GM23338 (cell line): ENCODE measurements at regions not wholly inside any gene's neighbourhood (a gene's known extent, or its start where the extent isn't known, plus 50 kb on each side); places are given as distances from the start of the nearest gene placed in this dataset.

Experiments
- ATAC-seq: fragments of 200-7000 bp; cut with Tn5 transposase; 3 replicates; pipeline ENCODE4 v1.9.1; 2020
- DNase-seq: peaks from one replicate; pipeline ENCODE4 v3.0.0-alpha.2; 2015; ENCODE audit warnings: low spot score
- H2AFZ ChIP-seq: fragments of 200-600 bp; sonication (generic); 2 replicates; pipeline ENCODE4 v1.8.0; 2016; ENCODE audit warnings: antibody characterized with exemption, mild to moderate bottlenecking, moderate library complexity
- H3F3A ChIP-seq: fragments of 200-600 bp; sonication (generic); replicated peaks from 2 replicates; pipeline ENCODE4 v1.8.0; 2017; ENCODE audit warnings: antibody characterized with exemption, mixed run types, low read depth
- H3K27ac ChIP-seq: fragments of 200-600 bp; sonication (generic); 2 replicates; pipeline ENCODE4 v1.6.1; 2016; ENCODE audit warnings: low read depth
- H3K27me3 ChIP-seq: fragments of 200-600 bp; sonication (generic); 2 replicates; pipeline ENCODE4 v1.8.0; 2016; ENCODE audit warnings: mild to moderate bottlenecking, mixed run types, moderate library complexity; ENCODE audit not compliant: insufficient read depth
- H3K36me3 ChIP-seq: fragments of 200-600 bp; sonication (generic); 2 replicates; pipeline ENCODE4 v1.8.0; 2016; ENCODE audit warnings: mild to moderate bottlenecking; ENCODE audit not compliant: insufficient read depth
- H3K4me1 ChIP-seq: fragments of 200-600 bp; sonication (generic); 2 replicates; pipeline ENCODE4 v1.8.0; 2016; ENCODE audit warnings: mild to moderate bottlenecking, moderate library complexity; ENCODE audit not compliant: insufficient read depth
- H3K4me2 ChIP-seq: fragments of 200-600 bp; sonication (generic); 2 replicates; pipeline ENCODE4 v1.7.1; 2017; ENCODE audit warnings: mixed run types
- H3K4me3 ChIP-seq: fragments of 200-600 bp; sonication (generic); 2 replicates; pipeline ENCODE4 v1.6.1; 2016; ENCODE audit warnings: mixed run types
- H3K79me2 ChIP-seq: fragments of 200-600 bp; sonication (generic); replicated peaks from 2 replicates; pipeline ENCODE4 v1.8.0; 2017; ENCODE audit warnings: mild to moderate bottlenecking; ENCODE audit not compliant: insufficient read depth
- H3K9me2 ChIP-seq: fragments of 200-600 bp; sonication (generic); 2 replicates; pipeline ENCODE4 v1.8.0; 2017; ENCODE audit not compliant: insufficient read depth
- H4K20me1 ChIP-seq: fragments of 200-600 bp; sonication (generic); replicated peaks from 2 replicates; pipeline ENCODE4 v1.8.0; 2017; ENCODE audit warnings: mild to moderate bottlenecking; ENCODE audit not compliant: insufficient read depth
- H3K27ac Mint-ChIP-seq: 2 replicates; pipeline ENCODE4 v1.8.0; 2020; ENCODE audit warnings: inconsistent platforms, mild to moderate bottlenecking, moderate library complexity, mixed read lengths
- H3K27me3 Mint-ChIP-seq: 3 replicates; pipeline ENCODE4 v1.8.0; 2022; ENCODE audit warnings: low read depth, mild to moderate bottlenecking, moderate library complexity, mixed read lengths, inconsistent platforms; ENCODE audit not compliant: insufficient read depth, poor library complexity
- H3K36me3 Mint-ChIP-seq: 3 replicates; pipeline ENCODE4 v1.8.0; 2021; ENCODE audit warnings: low read depth, mild to moderate bottlenecking, inconsistent platforms, moderate library complexity, mixed read lengths
- H3K4me1 Mint-ChIP-seq: 3 replicates; pipeline ENCODE4 v1.8.0; 2020; ENCODE audit warnings: mild to moderate bottlenecking, inconsistent platforms, mixed read lengths
- H3K4me3 Mint-ChIP-seq: 3 replicates; pipeline ENCODE4 v1.8.0; 2021; ENCODE audit warnings: moderate library complexity, mild to moderate bottlenecking, inconsistent platforms, mixed read lengths
- H3K9me3 Mint-ChIP-seq: 3 replicates; pipeline ENCODE4 v1.8.0; 2020; ENCODE audit warnings: moderate library complexity, mild to moderate bottlenecking, inconsistent platforms, mixed read lengths
- CREB1 ChIP-seq: fragments of 250-450 bp; sonication (Bioruptor Pico); IDR thresholded peaks from 2 replicates; pipeline ENCODE4 v1.5.0; 2020; ENCODE audit warnings: low read depth, mild to moderate bottlenecking, moderate library complexity
- EZH2phosphoT487 ChIP-seq: fragments of 200-600 bp; sonication (generic); IDR thresholded peaks from one replicate; pipeline ENCODE4 v1.8.1; 2018; ENCODE audit warnings: antibody characterized with exemption; ENCODE audit not compliant: unreplicated experiment
- NANOG ChIP-seq: IDR thresholded peaks from 2 replicates; pipeline ENCODE4 v1.6.1; 2016; ENCODE audit warnings: antibody characterized with exemption, borderline replicate concordance
- STAT1 ChIP-seq: IDR thresholded peaks from one replicate; pipeline ENCODE4 v1.6.1; 2016; ENCODE audit warnings: antibody characterized with exemption; ENCODE audit not compliant: unreplicated experiment
- ZNF114 ChIP-seq: fragments of 250-450 bp; sonication (Bioruptor Pico); IDR thresholded peaks from 2 replicates; pipeline ENCODE4 v1.5.0; 2020; ENCODE audit warnings: mild to moderate bottlenecking, moderate library complexity
- ZNF331 ChIP-seq: fragments of 250-450 bp; sonication (Bioruptor Pico); IDR thresholded peaks from 2 replicates; pipeline ENCODE4 v1.5.0; 2020; ENCODE audit warnings: low read depth, mild to moderate bottlenecking, moderate library complexity
- ZNF462 ChIP-seq: fragments of 250-450 bp; sonication (Bioruptor Pico); IDR thresholded peaks from 2 replicates; pipeline ENCODE4 v1.5.0; 2020; ENCODE audit warnings: mild to moderate bottlenecking, moderate library complexity
- TF ChIP-seq, protein P1 (sequence below): IDR thresholded peaks from one replicate; pipeline ENCODE4 v1.6.1; 2018; ENCODE audit warnings: antibody characterized with exemption; ENCODE audit not compliant: unreplicated experiment
- TF ChIP-seq, protein P2 (sequence below), 2 experiments: fragments of 200-600 bp in 1 of 2; sonication (generic) in 1 of 2; conservative IDR thresholded peaks; 2 replicates each; pipeline versions ENCODE4 v1.5.1 to v1.6.1; 2016 to 2017; ENCODE audit warnings: antibody characterized with exemption in 2 of 2, low read depth in 2 of 2, mild to moderate bottlenecking in 2 of 2, moderate library complexity in 1 of 2

DNA sequence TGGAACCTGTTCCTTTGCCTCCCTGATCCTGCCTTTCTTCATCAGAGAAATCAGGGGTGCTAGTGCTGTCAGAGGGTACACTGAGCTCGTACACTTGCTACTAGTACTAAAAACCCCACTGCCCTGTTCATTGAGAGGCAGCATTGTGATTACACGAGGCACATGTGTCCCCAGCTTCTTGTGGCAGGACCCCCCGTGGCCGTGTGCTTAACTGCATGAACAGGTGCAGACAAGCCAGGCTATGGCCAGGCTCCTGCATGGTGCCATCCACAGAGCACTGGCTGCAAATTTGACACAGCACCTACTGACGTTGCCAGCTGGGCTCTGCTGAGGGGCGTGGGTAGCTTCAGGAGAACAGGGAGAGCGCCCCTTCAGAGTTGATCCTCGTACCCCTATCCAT, 248.4 kb downstream of the GLI2 start (continued):
- TF ChIP-seq, protein P1, sequence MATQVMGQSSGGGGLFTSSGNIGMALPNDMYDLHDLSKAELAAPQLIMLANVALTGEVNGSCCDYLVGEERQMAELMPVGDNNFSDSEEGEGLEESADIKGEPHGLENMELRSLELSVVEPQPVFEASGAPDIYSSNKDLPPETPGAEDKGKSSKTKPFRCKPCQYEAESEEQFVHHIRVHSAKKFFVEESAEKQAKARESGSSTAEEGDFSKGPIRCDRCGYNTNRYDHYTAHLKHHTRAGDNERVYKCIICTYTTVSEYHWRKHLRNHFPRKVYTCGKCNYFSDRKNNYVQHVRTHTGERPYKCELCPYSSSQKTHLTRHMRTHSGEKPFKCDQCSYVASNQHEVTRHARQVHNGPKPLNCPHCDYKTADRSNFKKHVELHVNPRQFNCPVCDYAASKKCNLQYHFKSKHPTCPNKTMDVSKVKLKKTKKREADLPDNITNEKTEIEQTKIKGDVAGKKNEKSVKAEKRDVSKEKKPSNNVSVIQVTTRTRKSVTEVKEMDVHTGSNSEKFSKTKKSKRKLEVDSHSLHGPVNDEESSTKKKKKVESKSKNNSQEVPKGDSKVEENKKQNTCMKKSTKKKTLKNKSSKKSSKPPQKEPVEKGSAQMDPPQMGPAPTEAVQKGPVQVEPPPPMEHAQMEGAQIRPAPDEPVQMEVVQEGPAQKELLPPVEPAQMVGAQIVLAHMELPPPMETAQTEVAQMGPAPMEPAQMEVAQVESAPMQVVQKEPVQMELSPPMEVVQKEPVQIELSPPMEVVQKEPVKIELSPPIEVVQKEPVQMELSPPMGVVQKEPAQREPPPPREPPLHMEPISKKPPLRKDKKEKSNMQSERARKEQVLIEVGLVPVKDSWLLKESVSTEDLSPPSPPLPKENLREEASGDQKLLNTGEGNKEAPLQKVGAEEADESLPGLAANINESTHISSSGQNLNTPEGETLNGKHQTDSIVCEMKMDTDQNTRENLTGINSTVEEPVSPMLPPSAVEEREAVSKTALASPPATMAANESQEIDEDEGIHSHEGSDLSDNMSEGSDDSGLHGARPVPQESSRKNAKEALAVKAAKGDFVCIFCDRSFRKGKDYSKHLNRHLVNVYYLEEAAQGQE: no peak
- TF ChIP-seq ZNF331 (CRISPR knock-in tag): no peak

GRCh38 chr2:120984452-120985173, 248.9 kb downstream of the GLI2 start:
- H3K79me2 ChIP-seq: no peaks in the 10 kb centered on the region
- H2AFZ ChIP-seq: no peak overlapping the region
- H3K4me1 Mint-ChIP-seq: peaks cover 11% of the 10 kb centered on the region
- H3K9me2 ChIP-seq: no peaks in the 10 kb centered on the region
- H3K4me1 ChIP-seq: peaks cover 8% of the 10 kb centered on the region
- H3K9me3 Mint-ChIP-seq: no peaks in the 10 kb centered on the region
- no peaks in the 10 kb centered on the region for H3F3A ChIP-seq
- DNase-seq (no peak), ATAC-seq (no peak)
- no peak overlapping the region for H3K4me3 ChIP-seq
- peaks cover 66% of the 10 kb centered on the region for H3K36me3 Mint-ChIP-seq
- peaks cover 7% of the 10 kb centered on the region for H3K27me3 Mint-ChIP-seq
- H4K20me1 ChIP-seq: peaks cover 6% of the 10 kb centered on the region
- H3K27ac ChIP-seq: no peak overlapping the region
- peaks cover 12% of the 10 kb centered on the region; the same call in 1 of the 2 replicates for H3K36me3 ChIP-seq
- H3K27me3 ChIP-seq: no peaks in the 10 kb centered on the region
- no peak overlapping the region for H3K4me3 Mint-ChIP-seq
- no peak overlapping the region for H3K27ac Mint-ChIP-seq
- no peak overlapping the region for H3K4me2 ChIP-seq
- no peak for TF ChIP-seq CREB1 (CRISPR knock-in tag)
- no peak for TF ChIP-seq ZNF331 (CRISPR knock-in tag)
- no peak for TF ChIP-seq ZNF462
- no peak for TF ChIP-seq NANOG
- TF ChIP-seq EZH2phosphoT487: no peak
- TF ChIP-seq, protein P2, sequence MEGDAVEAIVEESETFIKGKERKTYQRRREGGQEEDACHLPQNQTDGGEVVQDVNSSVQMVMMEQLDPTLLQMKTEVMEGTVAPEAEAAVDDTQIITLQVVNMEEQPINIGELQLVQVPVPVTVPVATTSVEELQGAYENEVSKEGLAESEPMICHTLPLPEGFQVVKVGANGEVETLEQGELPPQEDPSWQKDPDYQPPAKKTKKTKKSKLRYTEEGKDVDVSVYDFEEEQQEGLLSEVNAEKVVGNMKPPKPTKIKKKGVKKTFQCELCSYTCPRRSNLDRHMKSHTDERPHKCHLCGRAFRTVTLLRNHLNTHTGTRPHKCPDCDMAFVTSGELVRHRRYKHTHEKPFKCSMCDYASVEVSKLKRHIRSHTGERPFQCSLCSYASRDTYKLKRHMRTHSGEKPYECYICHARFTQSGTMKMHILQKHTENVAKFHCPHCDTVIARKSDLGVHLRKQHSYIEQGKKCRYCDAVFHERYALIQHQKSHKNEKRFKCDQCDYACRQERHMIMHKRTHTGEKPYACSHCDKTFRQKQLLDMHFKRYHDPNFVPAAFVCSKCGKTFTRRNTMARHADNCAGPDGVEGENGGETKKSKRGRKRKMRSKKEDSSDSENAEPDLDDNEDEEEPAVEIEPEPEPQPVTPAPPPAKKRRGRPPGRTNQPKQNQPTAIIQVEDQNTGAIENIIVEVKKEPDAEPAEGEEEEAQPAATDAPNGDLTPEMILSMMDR (conservative IDR thresholded peaks at IDR 0.05; ENCODE audit: low read depth in 2 of 2): no peak
- TF ChIP-seq STAT1: no peak
- no peak for TF ChIP-seq ZNF114 (CRISPR knock-in tag)
- TF ChIP-seq, protein P1: no peak
